Activated naive CD4-positive, alpha-beta T cell treated with anti-CD3 and anti-CD28 coated beads, Interleukin-2, amount 50 U/mL, for 72 hours (primary cell): ENCODE measurements at regions not wholly inside any gene's neighbourhood (a gene's known extent, or its start where the extent isn't known, plus 50 kb on each side); places are given as distances from the start of the nearest gene placed in this dataset.

Experiments used
- ATAC-seq, 2 donors: fragments of 150-1000 bp; cut with Tn5 transposase; 2 replicates each; pipeline ENCODE4 v1.10.0; 2021; ENCODE audit warnings: mild to moderate bottlenecking in 2 of 2, moderate library complexity in 2 of 2
- DNase-seq, 2 donors: peaks; one replicate each; pipeline ENCODE4 v3.0.0; 2021 to 2022; ENCODE audit warnings: low spot score in 2 of 2
- H3K27ac Mint-ChIP-seq, 2 donors: one replicate each; pipeline ENCODE4 v1.8.0; 2022; ENCODE audit warnings: mild to moderate bottlenecking in 2 of 2, mixed read lengths in 2 of 2
- H3K36me3 Mint-ChIP-seq, 2 donors: one replicate each; pipeline ENCODE4 v1.8.0; 2022; ENCODE audit warnings: mixed read lengths in 2 of 2
- H3K9me3 Mint-ChIP-seq, 2 donors: one replicate each; pipeline ENCODE4 v1.8.0; 2022; ENCODE audit warnings: mixed read lengths in 2 of 2

DNA sequence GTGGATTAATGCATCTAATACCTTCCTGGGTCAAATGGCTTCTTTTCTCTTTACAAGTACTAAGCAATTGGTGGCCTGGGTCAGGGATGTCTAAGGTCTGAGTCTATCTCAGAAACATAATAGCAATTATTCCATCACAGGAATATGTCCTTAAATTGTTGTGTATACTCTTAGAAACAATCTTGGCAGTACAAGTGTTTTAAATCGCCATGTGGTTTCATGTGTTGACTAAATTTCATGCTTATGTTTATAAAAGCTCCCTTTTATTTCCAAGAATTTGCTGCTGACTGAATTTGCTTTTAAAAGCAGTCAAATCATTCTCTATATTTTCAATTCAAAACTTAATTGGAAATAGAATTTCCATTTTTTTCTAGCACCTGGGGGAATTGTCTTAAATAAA, 125.3 kb upstream of the PACRGL start:
- Mint-ChIP-seq H3K9me3 (no peaks in the 10 kb centered on the region), H3K36me3 (no peaks in the 10 kb centered on the region), H3K27ac (no peak overlapping the region)
- no peak for ATAC-seq
- no peak for DNase-seq

DNA sequence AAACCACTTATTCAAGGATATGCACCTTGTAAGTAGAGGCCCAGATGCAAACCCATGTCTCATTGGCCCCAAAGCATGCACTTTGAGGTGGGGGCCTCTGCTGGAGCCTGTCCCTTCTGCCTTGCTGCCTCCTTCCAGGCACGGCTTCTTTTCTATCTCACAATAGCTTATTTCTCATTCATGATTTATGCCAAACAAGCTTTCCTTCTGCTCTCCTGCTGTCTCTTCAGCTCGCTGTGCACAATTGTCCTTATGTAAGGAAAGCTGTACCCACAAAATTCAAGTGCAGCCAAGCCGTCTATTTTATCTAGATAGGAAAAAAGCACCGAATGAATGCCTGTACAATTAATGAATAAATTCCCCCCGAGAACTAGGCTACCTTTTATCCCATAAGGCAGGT, 124.8 kb upstream of the PACRGL start:
- ATAC-seq (no peak), DNase-seq (no peak)
- Mint-ChIP-seq H3K36me3 (no peaks in the 10 kb centered on the region), H3K27ac (no peak overlapping the region), H3K9me3 (no peaks in the 10 kb centered on the region)

DNA sequence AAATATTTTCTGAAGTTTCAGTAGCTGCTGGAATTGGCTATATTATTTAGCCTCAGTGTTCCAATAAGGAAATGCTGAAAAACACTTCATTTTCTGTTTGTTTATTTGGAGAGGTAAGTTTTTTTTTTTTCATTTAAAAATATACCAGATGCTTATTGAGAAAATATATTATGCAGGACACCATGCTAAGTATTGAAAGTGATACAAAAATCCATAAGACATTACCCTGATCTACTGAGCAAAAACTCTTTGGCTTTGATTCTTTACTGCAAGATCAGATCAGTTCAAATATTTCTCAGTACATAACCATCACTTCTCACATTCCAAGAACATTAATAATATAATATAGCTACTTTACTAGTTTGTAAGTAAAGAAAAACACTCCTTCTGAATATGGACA, 123.4 kb upstream of the PACRGL start:
- no peaks in the 10 kb centered on the region for H3K9me3 Mint-ChIP-seq
- no peaks in the 10 kb centered on the region for H3K36me3 Mint-ChIP-seq
- DNase-seq = no peak
- ATAC-seq = no peak
- H3K27ac Mint-ChIP-seq = no peak overlapping the region

DNA sequence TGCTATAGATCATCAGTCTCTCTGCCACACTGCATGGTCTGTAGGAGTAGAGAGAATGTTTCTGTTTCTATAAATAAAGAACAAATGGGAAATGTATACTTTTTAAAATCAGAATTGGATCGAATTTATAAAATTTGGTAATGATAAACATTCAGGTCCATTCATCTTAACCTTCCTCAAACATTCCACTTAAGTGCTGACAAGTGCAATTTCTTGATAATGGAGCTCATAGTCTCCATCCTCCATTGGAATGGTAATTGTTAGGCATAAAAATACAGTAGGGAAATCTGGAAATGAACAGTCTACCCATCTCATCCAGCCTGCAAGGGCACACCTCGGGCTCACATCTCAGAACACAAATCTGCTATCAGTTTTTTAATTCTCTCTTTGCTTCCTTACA, 122.6 kb upstream of the PACRGL start:
- Mint-ChIP-seq H3K9me3 (no peaks in the 10 kb centered on the region), H3K27ac (no peak overlapping the region), H3K36me3 (no peaks in the 10 kb centered on the region)
- DNase-seq (no peak), ATAC-seq (no peak)

DNA sequence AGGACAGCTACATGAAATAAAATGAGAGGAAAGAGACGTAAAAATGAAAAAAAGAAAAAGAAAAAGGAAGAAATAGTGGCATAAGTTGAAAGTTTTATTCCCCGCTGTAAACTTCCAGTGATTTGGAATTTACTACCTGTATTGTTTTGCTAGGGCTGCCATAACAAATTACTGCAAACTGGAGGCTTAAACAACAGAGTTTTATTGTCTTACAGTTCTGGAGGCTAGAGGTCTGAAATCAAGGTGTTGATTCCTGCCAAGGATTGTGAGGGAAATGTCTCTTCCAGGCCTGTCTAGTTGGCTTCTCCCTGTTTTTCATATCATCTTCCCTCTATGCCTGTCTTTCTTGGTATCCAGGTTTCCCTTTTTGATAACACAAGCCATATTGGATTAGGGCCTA, 119.4 kb upstream of the PACRGL start:
- ATAC-seq = no peak
- H3K36me3 Mint-ChIP-seq = no peaks in the 10 kb centered on the region
- H3K9me3 Mint-ChIP-seq = peaks cover 5% of the 10 kb centered on the region in 2 donors
- no peak overlapping the region for H3K27ac Mint-ChIP-seq
- DNase-seq = no peak

DNA sequence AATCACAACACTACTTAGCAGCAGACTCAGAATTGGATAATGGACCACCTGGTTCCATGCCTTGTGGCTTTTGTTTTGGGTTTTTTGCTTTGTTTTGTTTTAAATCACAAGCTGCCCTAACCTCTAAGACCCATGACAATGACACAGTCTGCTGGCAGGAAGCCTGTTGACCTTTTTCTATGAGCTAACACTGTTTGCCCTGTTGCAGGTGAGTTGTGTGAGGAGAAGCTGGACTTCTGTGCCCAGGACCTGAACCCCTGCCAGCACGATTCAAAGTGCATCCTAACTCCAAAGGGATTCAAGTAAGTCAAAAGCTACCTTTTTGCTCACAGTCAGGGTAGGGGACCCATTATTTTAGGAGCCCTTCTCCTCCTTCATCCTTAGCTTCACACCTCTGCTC, 110.8 kb upstream of the PACRGL start:
- H3K36me3 Mint-ChIP-seq = no peaks in the 10 kb centered on the region
- no peak overlapping the region for H3K27ac Mint-ChIP-seq
- ATAC-seq (no peak), DNase-seq (no peak)
- H3K9me3 Mint-ChIP-seq = no peaks in the 10 kb centered on the region

DNA sequence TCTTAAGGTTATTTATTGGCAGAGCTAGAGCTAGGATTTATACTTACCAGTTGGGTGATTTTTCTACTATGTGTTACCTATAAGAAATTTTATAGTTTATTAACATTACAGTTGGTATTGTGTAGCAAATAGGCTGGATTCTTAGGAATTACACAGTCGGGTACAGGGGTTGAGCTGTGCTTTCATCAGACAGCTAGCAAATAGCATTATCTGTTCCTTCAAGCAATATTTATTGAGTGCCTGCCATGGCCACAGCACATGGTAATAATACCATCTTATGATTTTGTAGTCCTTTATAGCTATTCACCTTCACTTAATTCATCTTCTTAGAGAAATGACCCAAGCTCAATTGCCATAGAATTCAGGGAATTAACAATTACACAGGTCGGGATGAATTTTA, 109.4 kb upstream of the PACRGL start:
- DNase-seq (no peak), ATAC-seq (no peak)

DNA sequence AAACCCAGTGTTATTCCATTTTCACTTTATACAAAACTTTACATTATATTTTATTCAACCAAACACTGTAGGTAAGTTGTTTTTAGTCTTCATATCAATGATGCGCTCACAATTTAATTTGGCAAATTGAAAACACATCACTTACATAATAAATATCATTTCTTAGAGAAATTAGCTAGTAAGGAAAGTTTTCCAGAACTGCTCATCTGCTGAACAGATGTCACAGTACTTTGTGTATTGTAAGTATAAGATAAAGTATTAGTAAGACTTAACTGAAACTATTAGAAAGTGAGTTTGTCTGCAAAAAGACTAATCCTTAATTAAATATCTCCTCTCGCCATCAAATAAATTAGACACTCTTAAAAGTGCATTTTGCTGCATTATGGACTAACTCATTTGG, 108.7 kb upstream of the PACRGL start:
- no peaks in the 10 kb centered on the region for H3K36me3 Mint-ChIP-seq
- no peak for ATAC-seq

More for the DNA sequence above, 109.4 kb upstream of the PACRGL start:
- Mint-ChIP-seq H3K9me3 (no peaks in the 10 kb centered on the region), H3K27ac (no peak overlapping the region), H3K36me3 (no peaks in the 10 kb centered on the region)

DNA sequence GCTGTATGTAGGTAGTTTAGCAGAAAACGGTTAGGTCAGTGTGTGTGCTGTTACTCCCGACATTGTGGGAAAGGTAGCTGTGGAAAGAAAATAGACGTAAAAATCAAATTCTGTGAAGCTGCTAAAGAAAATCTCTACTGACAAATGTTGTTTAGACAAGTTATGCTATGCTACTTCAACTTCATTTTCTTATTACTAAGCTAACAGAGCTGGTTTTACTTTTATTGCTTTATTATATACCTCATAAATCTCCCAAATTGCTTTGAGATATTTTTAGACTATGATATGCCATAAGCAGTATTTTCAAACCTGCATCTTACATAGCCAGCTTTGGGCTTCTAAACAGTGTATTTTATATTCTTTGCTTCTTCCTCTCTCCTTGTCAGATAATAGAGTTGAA, 108.2 kb upstream of the PACRGL start:
- no peak for ATAC-seq
- Mint-ChIP-seq H3K9me3 (no peaks in the 10 kb centered on the region), H3K36me3 (no peaks in the 10 kb centered on the region), H3K27ac (no peak overlapping the region)
- DNase-seq = no peak

More for the DNA sequence above, 108.7 kb upstream of the PACRGL start:
- Mint-ChIP-seq H3K27ac (no peak overlapping the region), H3K9me3 (no peaks in the 10 kb centered on the region)
- DNase-seq = no peak

DNA sequence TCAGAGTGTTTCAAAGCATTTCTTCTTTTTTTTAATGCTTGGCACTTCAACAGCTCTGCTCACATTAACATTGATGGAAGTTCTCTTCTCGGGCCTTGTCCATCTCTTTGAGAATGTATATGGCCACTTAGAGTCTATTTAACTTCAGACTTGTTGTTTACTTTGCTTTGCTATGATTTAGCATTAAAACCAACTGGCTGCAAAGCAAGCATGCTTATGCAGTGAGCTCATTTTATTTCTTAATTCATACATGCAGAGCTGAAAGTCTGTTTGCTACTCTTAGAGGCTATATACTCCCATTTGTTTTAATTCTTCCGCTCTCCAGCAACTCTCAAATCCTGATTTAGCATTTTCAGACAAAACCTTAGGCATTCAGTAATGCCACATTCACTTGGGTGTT, 107.6 kb upstream of the PACRGL start:
- Mint-ChIP-seq H3K9me3 (no peaks in the 10 kb centered on the region), H3K36me3 (no peaks in the 10 kb centered on the region), H3K27ac (no peak overlapping the region)
- no peak for DNase-seq
- no peak for ATAC-seq

DNA sequence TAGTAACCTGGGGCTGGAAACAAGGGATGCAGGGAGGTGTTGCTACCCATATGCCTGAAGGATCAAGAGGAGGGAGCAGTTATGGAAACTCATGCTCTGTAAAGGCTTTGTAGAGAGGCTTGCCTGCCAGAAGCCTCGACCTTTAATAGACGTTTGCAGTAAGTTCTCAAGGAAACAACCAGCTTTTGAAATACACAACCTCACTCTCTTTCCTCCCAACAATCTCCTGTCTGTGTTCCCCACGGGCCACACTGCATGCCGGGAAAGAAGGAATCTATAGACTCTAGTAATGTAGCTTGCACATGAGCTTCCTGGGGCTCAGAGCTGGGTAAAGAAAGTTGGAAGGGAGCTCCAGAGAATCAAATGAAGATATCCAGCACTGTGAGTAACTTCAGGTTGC, 101.6 kb upstream of the PACRGL start:
- no peak for ATAC-seq
- H3K36me3 Mint-ChIP-seq = no peaks in the 10 kb centered on the region
- H3K27ac Mint-ChIP-seq = no peak overlapping the region
- no peaks in the 10 kb centered on the region for H3K9me3 Mint-ChIP-seq
- no peak for DNase-seq

DNA sequence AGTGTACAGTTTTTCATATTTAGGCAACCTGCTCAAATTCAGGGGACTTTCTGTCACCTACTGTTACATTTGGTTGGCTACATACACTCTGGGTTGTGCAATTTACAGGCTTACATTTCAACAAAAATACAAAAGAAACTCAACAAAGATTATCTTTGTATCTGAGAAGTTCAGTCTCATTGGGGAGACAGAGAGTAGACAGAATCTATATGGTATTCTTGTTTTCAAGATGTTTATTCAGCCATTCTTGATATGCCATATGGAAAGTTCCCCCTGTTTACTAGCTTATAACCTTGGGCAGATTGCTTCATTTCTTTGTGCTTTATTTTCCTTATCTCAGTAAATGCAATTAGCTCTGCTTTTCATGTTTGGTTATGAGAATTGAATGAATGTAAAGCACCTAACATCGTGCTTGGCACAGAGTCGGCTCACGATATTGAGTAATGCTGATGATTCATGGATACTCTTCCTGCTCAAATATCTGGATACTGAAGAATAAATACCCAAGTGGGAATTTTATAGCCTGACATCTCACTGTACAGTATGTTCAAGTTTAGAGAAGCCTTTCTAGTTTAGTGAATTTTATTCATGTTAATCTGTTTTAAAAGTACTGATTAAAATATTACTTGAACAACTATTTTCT, 96.5 kb upstream of the PACRGL start:
- ATAC-seq = no peak
- Mint-ChIP-seq H3K9me3 (no peaks in the 10 kb centered on the region), H3K27ac (no peak overlapping the region), H3K36me3 (no peaks in the 10 kb centered on the region)
- no peak for DNase-seq

DNA sequence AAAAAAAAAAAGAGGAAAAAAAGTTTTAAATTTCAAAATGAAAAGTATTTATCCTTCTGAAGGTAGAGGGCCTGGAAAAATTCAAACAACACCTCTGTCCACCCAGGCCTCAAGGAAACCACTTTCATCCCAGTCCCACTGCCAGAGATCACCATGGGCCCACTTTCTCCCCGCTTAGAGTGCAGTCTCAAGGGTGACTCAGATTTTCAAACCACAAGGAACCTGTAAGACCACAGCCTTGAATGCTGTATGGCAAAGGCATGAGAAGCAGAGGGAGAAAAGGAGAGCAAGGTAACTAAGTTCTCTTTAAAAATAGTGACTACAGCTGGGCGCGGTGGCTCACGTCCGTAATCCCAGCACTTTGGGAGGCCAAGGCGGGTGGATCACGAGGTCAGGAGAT, 87.9 kb upstream of the PACRGL start:
- no peak for ATAC-seq
- no peaks in the 10 kb centered on the region for H3K9me3 Mint-ChIP-seq
- H3K36me3 Mint-ChIP-seq = no peaks in the 10 kb centered on the region
- no peak overlapping the region for H3K27ac Mint-ChIP-seq
- DNase-seq = no peak

DNA sequence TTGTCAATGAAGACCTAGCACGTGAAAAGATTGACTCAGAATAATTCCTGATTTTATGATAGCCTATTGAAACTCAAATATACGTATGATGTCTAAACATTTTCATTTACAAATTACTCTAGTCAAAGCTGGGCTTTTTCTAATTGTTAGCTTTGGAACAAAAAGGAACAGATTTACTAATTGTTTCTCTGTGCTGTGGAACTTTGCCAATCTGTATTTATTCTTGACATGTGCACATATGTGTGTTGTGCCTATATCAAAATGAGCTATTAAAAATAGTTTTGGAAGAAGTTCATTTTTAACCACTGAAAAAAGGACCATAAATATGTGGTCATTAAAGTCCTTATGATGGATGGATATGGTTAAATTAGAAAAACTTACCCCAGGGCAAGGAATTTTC, 85.4 kb upstream of the PACRGL start:
- H3K36me3 Mint-ChIP-seq = no peaks in the 10 kb centered on the region

DNA sequence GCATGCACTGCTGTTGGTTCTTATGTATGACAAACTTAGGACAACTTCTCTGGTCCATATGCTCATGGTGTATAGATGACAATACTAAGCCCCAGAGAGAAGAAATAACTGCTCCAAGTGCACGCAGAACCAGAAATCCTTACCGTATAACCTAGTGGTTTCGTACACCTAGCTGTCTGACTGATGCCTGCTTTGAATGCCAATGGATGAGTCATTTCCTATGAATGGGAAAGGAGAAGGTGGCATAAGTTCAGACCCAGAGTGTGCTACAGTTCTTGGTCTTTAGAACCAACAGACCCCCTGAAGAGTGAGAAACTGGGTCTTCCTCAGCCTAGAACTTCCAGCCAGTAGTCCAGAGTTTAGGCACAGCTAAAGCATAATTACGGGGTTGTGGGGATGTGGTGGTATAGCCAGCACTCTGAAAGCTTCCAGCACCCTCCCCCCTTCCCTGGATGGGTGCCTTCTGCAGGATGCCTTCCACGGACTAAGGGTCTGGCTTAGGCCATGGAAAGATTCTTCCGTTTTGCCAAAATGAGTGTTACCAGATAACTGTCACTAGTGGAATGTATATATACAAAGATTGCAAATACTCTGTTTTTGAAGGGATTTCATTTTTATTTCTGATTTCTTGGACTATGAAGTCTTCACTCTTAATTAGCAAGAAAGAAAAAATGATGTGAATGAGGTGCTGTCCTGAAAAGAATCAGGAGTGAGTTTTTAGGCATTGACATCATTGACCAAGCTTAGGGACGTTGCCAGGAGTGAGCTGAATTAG, 84.6 kb upstream of the PACRGL start:
- Mint-ChIP-seq H3K9me3 (no peaks in the 10 kb centered on the region), H3K36me3 (no peaks in the 10 kb centered on the region), H3K27ac (peak overlapping the region in 1 of 2 donors; percentile 9)
- no peak for ATAC-seq
- no peak for DNase-seq

More for the DNA sequence above, 85.4 kb upstream of the PACRGL start:
- Mint-ChIP-seq H3K9me3 (no peaks in the 10 kb centered on the region), H3K27ac (no peak overlapping the region)
- ATAC-seq (no peak), DNase-seq (no peak)

DNA sequence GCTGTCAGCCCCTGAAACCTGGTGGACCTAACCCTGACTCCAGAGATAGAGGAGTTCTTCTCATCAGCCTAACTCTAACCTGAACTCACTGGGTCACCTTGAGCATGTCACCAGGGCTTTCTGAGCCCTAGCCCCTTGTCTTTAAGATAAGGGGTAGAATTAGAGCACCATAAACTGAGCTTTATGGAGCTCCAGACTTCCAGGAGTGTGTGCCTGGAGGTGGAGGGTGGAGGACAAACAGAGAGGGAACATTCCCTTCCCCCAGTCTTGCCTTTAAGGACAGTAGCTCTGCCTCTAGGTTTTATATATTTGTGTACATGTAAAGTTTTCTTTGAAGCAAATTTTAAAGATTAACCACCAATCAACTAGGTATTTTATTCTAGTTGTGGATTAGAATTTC, 83.9 kb upstream of the PACRGL start:
- no peak for DNase-seq
- Mint-ChIP-seq H3K36me3 (no peaks in the 10 kb centered on the region), H3K9me3 (no peaks in the 10 kb centered on the region), H3K27ac (no peak overlapping the region)
- ATAC-seq = no peak

DNA sequence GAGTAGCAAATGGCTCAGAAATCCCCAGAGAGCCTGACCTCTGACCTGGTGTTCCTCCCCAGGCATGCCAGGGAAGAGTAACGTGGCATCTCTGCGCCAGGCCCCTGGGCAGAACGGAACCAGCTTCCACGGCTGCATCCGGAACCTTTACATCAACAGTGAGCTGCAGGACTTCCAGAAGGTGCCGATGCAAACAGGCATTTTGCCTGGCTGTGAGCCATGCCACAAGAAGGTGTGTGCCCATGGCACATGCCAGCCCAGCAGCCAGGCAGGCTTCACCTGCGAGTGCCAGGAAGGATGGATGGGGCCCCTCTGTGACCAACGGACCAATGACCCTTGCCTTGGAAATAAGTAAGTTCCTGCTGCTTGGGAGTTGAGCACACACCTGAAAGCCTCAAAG, 83.4 kb upstream of the PACRGL start:
- DNase-seq = no peak
- H3K36me3 Mint-ChIP-seq = no peaks in the 10 kb centered on the region
- ATAC-seq = no peak
- H3K27ac Mint-ChIP-seq = no peak overlapping the region
- H3K9me3 Mint-ChIP-seq = no peaks in the 10 kb centered on the region

DNA sequence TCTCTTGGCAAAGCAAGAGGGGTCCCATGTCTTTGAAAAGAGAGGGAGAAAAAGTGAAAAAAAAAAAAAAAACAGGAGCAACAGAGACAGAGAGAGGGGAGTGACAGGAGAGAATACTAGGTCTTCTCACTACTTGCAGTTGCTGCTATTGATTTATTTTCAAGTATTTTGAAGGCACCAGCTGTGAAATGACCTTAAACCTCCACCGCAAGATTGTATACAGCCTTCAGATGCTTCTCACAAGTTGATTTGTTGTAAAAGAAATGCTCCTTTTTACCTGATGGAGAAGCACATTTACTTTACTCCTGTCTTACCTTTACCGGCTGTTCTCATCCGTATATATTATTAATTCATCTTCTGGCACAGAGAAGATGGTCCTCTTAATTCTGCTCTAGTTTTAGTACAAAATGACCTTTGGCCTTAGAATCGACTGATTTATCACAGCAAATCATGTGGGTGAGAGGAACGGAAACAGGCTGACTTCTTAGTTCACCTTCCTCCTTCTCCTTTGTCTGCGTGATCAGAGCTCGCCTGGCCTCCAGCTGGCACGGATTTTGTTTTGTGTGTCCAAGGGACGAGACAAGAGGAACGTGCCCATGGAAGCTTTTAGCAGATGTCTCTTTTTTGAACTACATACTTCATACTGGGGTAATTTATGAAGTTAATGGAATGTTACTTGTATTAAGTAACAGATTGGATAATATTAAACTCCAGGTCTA, 82.4 kb upstream of the PACRGL start:
- Mint-ChIP-seq H3K9me3 (no peaks in the 10 kb centered on the region), H3K27ac (no peak overlapping the region)

More for the DNA sequence above, 82.4 kb upstream of the PACRGL start:
- ATAC-seq (no peak), DNase-seq (no peak)
- no peaks in the 10 kb centered on the region for H3K36me3 Mint-ChIP-seq
